ENCODE measurements at regions not wholly inside any gene's neighbourhood (a gene's known extent, or its start where the extent isn't known, plus 50 kb on each side); places are given as distances from the start of the nearest gene placed in this dataset.
"Not testable (repeated sequence)": the region's sequence is repeated elsewhere in the genome, so short reads cannot be mapped to it uniquely, and the experiment has no call there.

GRCh38 chr3:5349343-5349742, 161.8 kb downstream of the EDEM1 start:
- no peak overlapping the region for H3K27ac Mint-ChIP-seq
- ATAC-seq (replicated peaks) (no peak), DNase-seq (no peak)
- H3K4me3 Mint-ChIP-seq = no peak overlapping the region
- H3K27me3 Mint-ChIP-seq = peaks cover 7 to 11% of the 10 kb centered on the region in 2 donors
- H3K9me3 Mint-ChIP-seq = peaks cover 4 to 5% of the 10 kb centered on the region in 2 donors
- peaks cover 0 to 2% of the 10 kb centered on the region in 2 donors for H3K4me1 Mint-ChIP-seq
- H3K36me3 Mint-ChIP-seq = peaks cover 2 to 5% of the 10 kb centered on the region in 2 donors

- Mint-ChIP-seq H3K4me1 (peaks cover 0 to 2% of the 10 kb centered on the region in 2 donors), H3K27ac (no peak overlapping the region), H3K27me3 (peaks cover 4 to 14% of the 10 kb centered on the region in 2 donors), H3K4me3 (no peak overlapping the region), H3K36me3 (peaks cover 12 to 14% of the 10 kb centered on the region in 2 donors), H3K9me3 (peaks cover 18 to 19% of the 10 kb centered on the region in 2 donors)
- ATAC-seq (replicated peaks) (peak; percentile 72 to 80), DNase-seq (no peak)
Measured at GRCh38 chr3:5357089-5357488, 169.6 kb downstream of the EDEM1 start.

- DNase-seq (no peak), ATAC-seq (replicated peaks) (no peak)
- peaks cover 4 to 14% of the 10 kb centered on the region in 2 donors for H3K27me3 Mint-ChIP-seq
- no peak overlapping the region for H3K4me3 Mint-ChIP-seq
- H3K27ac Mint-ChIP-seq = no peak overlapping the region
- H3K4me1 Mint-ChIP-seq = peaks cover 0 to 2% of the 10 kb centered on the region in 2 donors
- H3K36me3 Mint-ChIP-seq = peaks cover 12 to 14% of the 10 kb centered on the region in 2 donors
- H3K9me3 Mint-ChIP-seq = peaks cover 18 to 19% of the 10 kb centered on the region in 2 donors
Measured at GRCh38 chr3:5358911-5359310, 171.4 kb downstream of the EDEM1 start.

GRCh38 chr3:5360453-5360852, 172.9 kb downstream of the EDEM1 start:
- no peak for ATAC-seq (replicated peaks)
- H3K4me3 Mint-ChIP-seq = no peak overlapping the region

GRCh38 chr3:5366746-5367145, 179.2 kb downstream of the EDEM1 start:
- Mint-ChIP-seq H3K9me3 (peaks cover 0 to 4% of the 10 kb centered on the region in 2 donors), H3K27ac (no peak overlapping the region), H3K27me3 (no peaks in the 10 kb centered on the region), H3K4me1 (peaks cover 6% of the 10 kb centered on the region in 2 donors), H3K4me3 (no peak overlapping the region), H3K36me3 (peaks cover 0 to 3% of the 10 kb centered on the region in 2 donors)
- DNase-seq = no peak
- no peak for ATAC-seq (replicated peaks)

More at GRCh38 chr3:5360453-5360852, 172.9 kb downstream of the EDEM1 start:
- DNase-seq = no peak
- peaks cover 4 to 14% of the 10 kb centered on the region in 2 donors for H3K27me3 Mint-ChIP-seq
- H3K9me3 Mint-ChIP-seq = peaks cover 18 to 19% of the 10 kb centered on the region in 2 donors
- peaks cover 0 to 2% of the 10 kb centered on the region in 2 donors for H3K4me1 Mint-ChIP-seq
- no peak overlapping the region for H3K27ac Mint-ChIP-seq
- H3K36me3 Mint-ChIP-seq = peaks cover 12 to 14% of the 10 kb centered on the region in 2 donors

- H3K27me3 Mint-ChIP-seq; ATAC-seq (replicated peaks); H3K36me3 Mint-ChIP-seq; H3K4me3 Mint-ChIP-seq; DNase-seq; H3K27ac Mint-ChIP-seq: not testable (repeated sequence)
- Mint-ChIP-seq H3K4me1 (peaks cover 7 to 12% of the 10 kb centered on the region in 2 donors), H3K9me3 (peaks cover 9 to 14% of the 10 kb centered on the region in 2 donors)
Measured at GRCh38 chr3:5371555-5371954, 184.0 kb downstream of the EDEM1 start.

GRCh38 chr3:5376761-5377160, 189.3 kb downstream of the EDEM1 start:
- Mint-ChIP-seq H3K36me3 (peaks cover 9 to 16% of the 10 kb centered on the region in 2 donors), H3K4me3 (no peak overlapping the region), H3K4me1 (peaks cover 10 to 25% of the 10 kb centered on the region in 2 donors), H3K27me3 (peaks cover 0 to 6% of the 10 kb centered on the region in 2 donors), H3K9me3 (peaks cover 19% of the 10 kb centered on the region in 2 donors), H3K27ac (no peak overlapping the region)
- DNase-seq (peak; percentile 13), ATAC-seq (replicated peaks) (peak; percentile 33 to 51)

- peaks cover 6 to 17% of the 10 kb centered on the region in 2 donors for H3K27me3 Mint-ChIP-seq
- peaks cover 17 to 21% of the 10 kb centered on the region in 2 donors for H3K36me3 Mint-ChIP-seq
- not testable (repeated sequence) for ATAC-seq (replicated peaks); H3K4me3 Mint-ChIP-seq; H3K27ac Mint-ChIP-seq; DNase-seq
- peaks cover 16 to 20% of the 10 kb centered on the region in 2 donors for H3K9me3 Mint-ChIP-seq
- H3K4me1 Mint-ChIP-seq = peaks cover 15 to 35% of the 10 kb centered on the region in 2 donors
Measured at GRCh38 chr3:5379266-5379665, 191.8 kb downstream of the EDEM1 start.

- ATAC-seq (replicated peaks); H3K4me3 Mint-ChIP-seq; H3K27ac Mint-ChIP-seq; DNase-seq: not testable (repeated sequence)
- H3K4me1 Mint-ChIP-seq = peaks cover 11% of the 10 kb centered on the region in 2 donors
- peaks cover 16 to 18% of the 10 kb centered on the region in 2 donors for H3K36me3 Mint-ChIP-seq
- H3K27me3 Mint-ChIP-seq = peaks cover 6 to 17% of the 10 kb centered on the region in 2 donors
- H3K9me3 Mint-ChIP-seq = peaks cover 16 to 20% of the 10 kb centered on the region in 2 donors
Measured at GRCh38 chr3:5383486-5384263, 196.2 kb downstream of the EDEM1 start.

- Mint-ChIP-seq H3K27ac (no peak overlapping the region), H3K36me3 (peaks cover 12 to 18% of the 10 kb centered on the region in 2 donors), H3K4me1 (peaks cover 14 to 21% of the 10 kb centered on the region in 2 donors), H3K4me3 (no peak overlapping the region), H3K27me3 (peaks cover 6 to 17% of the 10 kb centered on the region in 2 donors), H3K9me3 (peaks cover 14 to 17% of the 10 kb centered on the region in 2 donors)
- no peak for DNase-seq
- no peak for ATAC-seq (replicated peaks)
Measured at GRCh38 chr3:5384557-5385236, 197.2 kb downstream of the EDEM1 start.

- peaks cover 2 to 6% of the 10 kb centered on the region in 2 donors for H3K36me3 Mint-ChIP-seq
- H3K4me3 Mint-ChIP-seq = no peak overlapping the region
- H3K9me3 Mint-ChIP-seq = peaks cover 3 to 4% of the 10 kb centered on the region in 2 donors
- ATAC-seq (replicated peaks) (no peak), DNase-seq (no peak)
- H3K27me3 Mint-ChIP-seq = peaks cover under 1 to 6% of the 10 kb centered on the region in 2 donors
- peaks cover 35 to 53% of the 10 kb centered on the region in 2 donors for H3K4me1 Mint-ChIP-seq
- H3K27ac Mint-ChIP-seq = no peak overlapping the region
Measured at GRCh38 chr3:5388091-5388490, 200.6 kb downstream of the EDEM1 start.

GRCh38 chr3:5389057-5389456, 201.6 kb downstream of the EDEM1 start:
- peaks cover 0 to 2% of the 10 kb centered on the region in 2 donors for H3K36me3 Mint-ChIP-seq
- no peaks in the 10 kb centered on the region for H3K27me3 Mint-ChIP-seq
- DNase-seq = no peak
- peak in 1 of 2 donors; percentile 34 for ATAC-seq (replicated peaks)
- H3K4me3 Mint-ChIP-seq = no peak overlapping the region
- no peak overlapping the region for H3K27ac Mint-ChIP-seq
- H3K9me3 Mint-ChIP-seq = no peaks in the 10 kb centered on the region
- H3K4me1 Mint-ChIP-seq = peaks cover 30 to 45% of the 10 kb centered on the region in 2 donors

- ATAC-seq (replicated peaks) (peak; percentile 56 to 62), DNase-seq (no peak)
- Mint-ChIP-seq H3K4me3 (peak overlapping the region; percentile 22 to 41), H3K27ac (no peak overlapping the region), H3K36me3 (peaks cover 0 to 2% of the 10 kb centered on the region in 2 donors), H3K27me3 (no peaks in the 10 kb centered on the region), H3K9me3 (no peaks in the 10 kb centered on the region), H3K4me1 (peaks cover 27 to 45% of the 10 kb centered on the region in 2 donors)
Measured at GRCh38 chr3:5390221-5390620, 202.7 kb downstream of the EDEM1 start.

- no peak for DNase-seq
- Mint-ChIP-seq H3K4me1 (peaks cover 27 to 45% of the 10 kb centered on the region in 2 donors), H3K9me3 (no peaks in the 10 kb centered on the region), H3K27me3 (no peaks in the 10 kb centered on the region), H3K27ac (peak overlapping the region; percentile 7), H3K4me3 (no peak overlapping the region), H3K36me3 (peaks cover 0 to 2% of the 10 kb centered on the region in 2 donors)
- peak; percentile 61 to 68 for ATAC-seq (replicated peaks)
Measured at GRCh38 chr3:5390936-5391625, 203.6 kb downstream of the EDEM1 start.

Measured in stimulated activated naive B cell treated with anti-CD40 and anti-IgM and Interleukin-4, amounts not matched to agents 10 μg/mL and 1 μg/mL and 100 μg/mL, for 72 hours (primary cell).